ENCODE measurements at regions not wholly inside any gene's neighbourhood (a gene's known extent, or its start where the extent isn't known, plus 50 kb on each side); places are given as distances from the start of the nearest gene placed in this dataset.

GRCh38 chr6:37555040-37555781, 55.5 kb upstream of the CCDC167 start:
- no peak for DNase-seq

DNA sequence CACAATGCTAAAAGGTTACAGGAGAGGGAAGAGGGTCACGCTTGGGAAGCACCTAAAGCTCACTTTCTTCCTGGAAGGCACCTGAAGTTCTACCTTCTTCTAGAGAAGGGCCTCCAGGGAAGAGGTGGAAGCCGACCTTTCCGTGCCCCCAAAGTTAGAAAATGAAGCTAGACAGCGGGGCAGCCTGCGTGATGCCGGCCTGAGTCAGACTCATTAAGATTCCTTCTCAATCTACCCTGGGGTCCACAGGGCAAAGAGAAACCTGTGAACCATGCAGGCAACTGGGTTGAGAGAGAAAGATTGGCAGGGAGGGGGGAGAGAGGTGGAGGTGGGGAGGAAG, 54.8 kb upstream of the CCDC167 start:
- peak; percentile 56 for DNase-seq

GRCh38 chr6:37552267-37552666, 52.6 kb upstream of the CCDC167 start:
- no peak for DNase-seq

GRCh38 chr6:37551867-37552266, 52.2 kb upstream of the CCDC167 start:
- DNase-seq: no peak

GRCh38 chr6:37551446-37551845, 51.8 kb upstream of the CCDC167 start:
- no peak for DNase-seq

DNA sequence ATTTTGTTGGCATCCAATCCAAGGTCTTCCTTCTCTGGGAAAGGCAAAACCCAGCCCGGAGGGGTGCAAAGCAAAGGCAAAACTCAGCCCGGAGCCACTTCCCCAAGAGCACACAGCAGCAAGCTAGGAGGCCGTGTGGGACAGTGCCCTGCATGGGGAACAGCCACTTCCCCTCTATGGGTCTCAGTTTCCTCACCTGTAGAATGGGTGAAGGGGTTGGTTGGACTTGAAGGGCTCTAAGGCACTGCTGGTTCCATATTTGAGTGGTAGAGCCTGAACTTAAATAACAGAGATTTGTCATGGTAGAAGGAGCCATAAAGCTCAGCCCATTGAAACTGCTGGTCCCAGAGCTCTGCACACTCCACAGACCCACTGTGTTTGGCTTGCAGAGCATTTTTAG, 51.3 kb upstream of the CCDC167 start:
- no peak for DNase-seq

DNA sequence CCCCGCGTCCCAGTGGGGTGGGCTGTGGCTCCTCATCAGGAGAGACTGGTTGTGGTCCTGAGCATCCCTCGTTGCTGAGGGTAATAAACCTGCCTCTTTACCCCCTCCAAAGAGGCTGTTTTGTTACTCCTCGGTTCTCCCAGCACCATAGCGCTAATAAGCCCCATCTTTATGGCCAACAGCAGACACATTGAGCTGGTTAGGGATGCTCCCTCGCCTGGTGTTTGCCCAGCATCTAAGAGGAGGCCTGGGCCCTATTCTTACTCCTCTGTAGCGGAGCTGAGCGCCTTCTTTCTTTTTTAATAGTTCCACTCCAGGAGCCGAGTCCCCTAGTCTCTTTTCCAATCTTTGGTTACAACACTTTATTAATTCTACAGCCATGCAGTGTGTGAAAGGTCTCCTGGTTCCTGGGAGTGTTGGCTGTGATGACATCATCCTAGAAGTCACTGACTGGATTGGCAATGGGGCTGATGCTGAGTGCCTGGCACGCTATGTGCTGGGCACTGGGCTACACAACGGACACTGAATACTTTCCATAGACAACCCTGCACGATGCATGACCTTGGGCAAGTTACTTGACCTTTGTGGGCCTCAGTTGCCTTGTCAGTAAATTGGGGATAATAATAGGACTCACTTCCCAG, 50.6 kb upstream of the CCDC167 start:
- DNase-seq: no peak

DNA sequence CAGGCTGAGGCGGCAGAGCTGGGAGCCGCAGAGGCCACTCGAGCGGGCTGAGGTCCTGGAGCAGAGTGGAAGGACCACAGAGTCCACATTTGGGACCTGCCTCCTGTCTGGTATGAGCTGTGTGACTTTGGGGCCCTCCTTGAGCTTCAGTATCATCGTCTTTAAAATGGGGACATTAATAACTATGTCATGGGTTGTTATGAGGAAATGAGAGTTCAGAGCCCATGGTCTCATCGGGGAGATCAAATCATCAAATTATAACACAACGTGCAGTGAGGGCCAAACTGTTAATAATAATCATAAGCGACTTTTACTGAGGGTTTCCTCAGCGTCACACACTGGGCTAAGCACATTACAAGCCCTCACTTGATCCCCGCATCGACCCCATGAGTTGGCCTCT, 49.9 kb upstream of the CCDC167 start:
- DNase-seq: no peak

Measured in eye (tissue), 1 donor.